Trophoblast cell (in vitro differentiated cells and primary cell): ENCODE measurements at regions not wholly inside any gene's neighbourhood (a gene's known extent, or its start where the extent isn't known, plus 50 kb on each side); places are given as distances from the start of the nearest gene placed in this dataset.

Experiments used
- DNase-seq, 2 donors: peaks; one replicate each; pipeline ENCODE4 v3.0.0-alpha.2; 2016
- H2AFZ ChIP-seq: 2 replicates; pipeline ENCODE4 v1.6.1; 2013; ENCODE audit warnings: low read length, moderate library complexity, mild to moderate bottlenecking; ENCODE audit not compliant: insufficient read depth, poor library complexity
- H2AK5ac ChIP-seq: 2 replicates; pipeline ENCODE4 v1.6.1; 2013; ENCODE audit warnings: mild to moderate bottlenecking, low read length
- H2BK120ac ChIP-seq: 2 replicates; pipeline ENCODE4 v1.6.1; 2013; ENCODE audit warnings: low read length, mild to moderate bottlenecking, moderate library complexity; ENCODE audit not compliant: insufficient read depth, poor library complexity
- H2BK12ac ChIP-seq: 2 replicates; pipeline ENCODE4 v1.6.1; 2013; ENCODE audit warnings: mild to moderate bottlenecking, low read length, moderate library complexity
- H2BK5ac ChIP-seq: 2 replicates; pipeline ENCODE4 v1.6.1; 2013; ENCODE audit warnings: low read length, low read depth, moderate library complexity, mild to moderate bottlenecking; ENCODE audit not compliant: poor library complexity
- H3K14ac ChIP-seq: 2 replicates; pipeline ENCODE4 v1.6.1; 2013; ENCODE audit warnings: mild to moderate bottlenecking, low read length
- H3K18ac ChIP-seq: 2 replicates; pipeline ENCODE4 v1.6.1; 2013; ENCODE audit warnings: mild to moderate bottlenecking, low read length
- H3K23ac ChIP-seq: 2 replicates; pipeline ENCODE4 v1.6.1; 2013; ENCODE audit warnings: low read length
- H3K27ac ChIP-seq: 2 replicates; pipeline ENCODE4 v1.5.1; 2013; ENCODE audit warnings: low read depth, mild to moderate bottlenecking, inconsistent platforms, low read length, moderate library complexity
- H3K27me3 ChIP-seq: 2 replicates; pipeline ENCODE4 v1.6.1; 2013; ENCODE audit warnings: inconsistent platforms, mild to moderate bottlenecking, low read length, moderate library complexity; ENCODE audit not compliant: insufficient read depth
- H3K36me3 ChIP-seq, 2 experiments: 1 replicate in 1 of 2; 2 replicates in 1 of 2; pipeline ENCODE4 v1.6.1; 2013; ENCODE audit warnings: low read length in 2 of 2, mild to moderate bottlenecking in 2 of 2, moderate library complexity in 1 of 2; ENCODE audit not compliant: insufficient read depth in 2 of 2, control insufficient read depth in 1 of 2
- H3K4ac ChIP-seq: 2 replicates; pipeline ENCODE4 v1.6.1; 2013; ENCODE audit warnings: low read depth, mild to moderate bottlenecking, low read length, moderate library complexity
- H3K4me1 ChIP-seq, 2 experiments: 1 replicate in 1 of 2; 2 replicates in 1 of 2; pipeline ENCODE4 v1.6.1; 2013; ENCODE audit warnings: low read length in 2 of 2, mild to moderate bottlenecking in 2 of 2, moderate library complexity in 1 of 2; ENCODE audit not compliant: insufficient read depth in 2 of 2, control insufficient read depth in 1 of 2
- H3K4me2 ChIP-seq: 2 replicates; pipeline ENCODE4 v1.6.1; 2013; ENCODE audit warnings: inconsistent platforms, mild to moderate bottlenecking, low read length, moderate library complexity
- H3K4me3 ChIP-seq: 2 replicates; pipeline ENCODE4 v1.5.1; 2013; ENCODE audit warnings: mild to moderate bottlenecking, low read depth, low read length, inconsistent platforms
- H3K79me1 ChIP-seq: one replicate; pipeline ENCODE4 v1.6.1; 2013; ENCODE audit warnings: low read length
- H3K79me2 ChIP-seq: 2 replicates; pipeline ENCODE4 v1.6.1; 2013; ENCODE audit warnings: low read length, mild to moderate bottlenecking; ENCODE audit not compliant: control insufficient read depth, insufficient read depth, poor library complexity
- H3K9ac ChIP-seq: 2 replicates; pipeline ENCODE4 v1.6.1; 2013; ENCODE audit warnings: mild to moderate bottlenecking, low read length
- H3K9me3 ChIP-seq: 2 replicates; pipeline ENCODE4 v1.6.1; 2013; ENCODE audit warnings: low read depth, mild to moderate bottlenecking, control low read depth, inconsistent platforms, low read length; ENCODE audit not compliant: insufficient read depth
- H4K12ac ChIP-seq: 2 replicates; pipeline ENCODE4 v1.6.1; 2013; ENCODE audit warnings: low read depth, mild to moderate bottlenecking, low read length, moderate library complexity
- H4K8ac ChIP-seq: 2 replicates; pipeline ENCODE4 v1.6.1; 2013; ENCODE audit warnings: low read depth, mild to moderate bottlenecking, low read length, moderate library complexity
- H4K91ac ChIP-seq: one replicate; pipeline ENCODE4 v1.6.1; 2013; ENCODE audit warnings: low read depth, mild to moderate bottlenecking, low read length, moderate library complexity
- WGBS: extraction: QIAGEN DNeasy Blood & Tissue Kit; methylation state at CpG from one replicate; pipeline ENCODE4 v1.1.7; 2013; ENCODE audit warnings: missing lambda C conversion rate; ENCODE audit not compliant: insufficient read length, insufficient coverage; ENCODE audit errors: extremely low coverage; 5-methylcytosine and 5-hydroxymethylcytosine counted together

DNA sequence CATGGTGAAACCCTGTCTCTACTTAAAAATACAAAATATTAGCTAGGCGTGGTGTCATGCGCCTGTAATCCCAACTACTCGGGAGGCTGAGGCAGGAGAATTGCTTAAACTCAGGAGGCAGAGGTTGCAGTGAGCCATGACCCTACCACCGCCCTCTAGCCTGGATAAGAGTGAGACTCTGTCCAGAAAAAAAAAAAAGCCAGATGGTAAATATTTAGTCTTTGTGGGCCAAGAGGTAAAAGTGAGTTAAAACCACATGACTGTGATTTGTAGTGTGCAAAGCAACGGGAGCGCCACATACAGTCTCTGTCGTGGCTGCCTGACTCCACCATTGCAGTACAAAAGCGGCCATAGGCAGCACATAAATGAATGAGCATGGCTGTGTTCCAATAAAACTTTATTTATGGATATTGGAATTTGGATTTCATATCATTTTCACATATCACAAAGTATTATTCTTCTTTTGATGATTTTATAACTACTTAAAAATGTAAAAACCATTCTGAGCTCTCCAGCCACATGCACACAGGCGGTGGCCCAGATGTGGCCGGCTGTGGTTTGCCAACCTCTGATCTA lies 51.8 kb upstream of the CASZ1 start:
- Histone ChIP-seq H3K36me3 (no peaks in the 10 kb centered on the region), H3K4me1 (no peaks in the 10 kb centered on the region), H3K79me2 (no peaks in the 10 kb centered on the region), H3K27me3 (no peaks in the 10 kb centered on the region), H3K4me2 (no peak overlapping the region), H4K12ac (no peak overlapping the region), H2BK5ac (no peak overlapping the region), H3K23ac (no peak overlapping the region), H3K18ac (no peak overlapping the region), H3K9me3 (peaks cover 3% of the 10 kb centered on the region), H2BK120ac (no peak overlapping the region), H2AK5ac (no peak overlapping the region), H3K79me1 (no peaks in the 10 kb centered on the region), H3K27ac (no peak overlapping the region), H3K4me3 (no peak overlapping the region), H2BK12ac (no peak overlapping the region), H3K4ac (no peak overlapping the region), H3K9ac (no peak overlapping the region), H4K8ac (no peak overlapping the region), H4K91ac (no peak overlapping the region), H2AFZ (no peak overlapping the region), H3K14ac (no peak overlapping the region)
- no peak for DNase-seq
- no CpG with 5 or more reads among the region's 10 CpGs for WGBS

GRCh38 chr1:10850026-10850425 lies 53.6 kb upstream of the CASZ1 start:
- no peaks in the 10 kb centered on the region for H3K79me1 ChIP-seq
- no peak overlapping the region for H3K4ac ChIP-seq
- H3K9me3 ChIP-seq, result peaks cover 4% of the 10 kb centered on the region
- H3K9ac ChIP-seq, result no peak overlapping the region
- no peak overlapping the region for H4K12ac ChIP-seq
- no peak overlapping the region for H3K18ac ChIP-seq
- no peak overlapping the region for H4K8ac ChIP-seq
- no peak overlapping the region for H3K23ac ChIP-seq
- H4K91ac ChIP-seq, result no peak overlapping the region
- H2AK5ac ChIP-seq, result no peak overlapping the region
- no peak overlapping the region for H3K27ac ChIP-seq
- no peak overlapping the region for H2BK120ac ChIP-seq
- no peaks in the 10 kb centered on the region for H3K79me2 ChIP-seq
- H3K4me3 ChIP-seq, result no peak overlapping the region
- no peak overlapping the region for H3K4me2 ChIP-seq
- no peak for DNase-seq
- H3K14ac ChIP-seq, result no peak overlapping the region
- H3K4me1 ChIP-seq, result no peaks in the 10 kb centered on the region
- no CpG with 5 or more reads among the region's 7 CpGs for WGBS
- no peak overlapping the region for H2BK12ac ChIP-seq
- no peaks in the 10 kb centered on the region for H3K27me3 ChIP-seq
- no peak overlapping the region for H2AFZ ChIP-seq
- H3K36me3 ChIP-seq, result no peaks in the 10 kb centered on the region
- H2BK5ac ChIP-seq, result no peak overlapping the region

GRCh38 chr1:10851024-10852013 lies 54.9 kb upstream of the CASZ1 start:
- no peak overlapping the region for H2AK5ac ChIP-seq
- no peak overlapping the region for H3K9ac ChIP-seq
- H2AFZ ChIP-seq, result no peak overlapping the region
- WGBS, result no CpG with 5 or more reads among the region's 30 CpGs
- no peak overlapping the region for H2BK12ac ChIP-seq
- no peak overlapping the region for H4K8ac ChIP-seq
- no peak for DNase-seq
- H3K79me2 ChIP-seq, result no peaks in the 10 kb centered on the region
- no peak overlapping the region for H4K12ac ChIP-seq
- H3K4me2 ChIP-seq, result no peak overlapping the region
- no peak overlapping the region for H2BK5ac ChIP-seq
- H3K4me1 ChIP-seq, result no peaks in the 10 kb centered on the region
- no peak overlapping the region for H4K91ac ChIP-seq
- no peaks in the 10 kb centered on the region for H3K79me1 ChIP-seq
- H3K9me3 ChIP-seq, result peaks cover 4% of the 10 kb centered on the region
- no peaks in the 10 kb centered on the region for H3K27me3 ChIP-seq
- H3K4ac ChIP-seq, result no peak overlapping the region
- H3K23ac ChIP-seq, result no peak overlapping the region
- no peak overlapping the region for H3K27ac ChIP-seq
- no peak overlapping the region for H3K18ac ChIP-seq
- H2BK120ac ChIP-seq, result no peak overlapping the region
- H3K14ac ChIP-seq, result no peak overlapping the region
- no peak overlapping the region for H3K4me3 ChIP-seq
- no peaks in the 10 kb centered on the region for H3K36me3 ChIP-seq

DNA sequence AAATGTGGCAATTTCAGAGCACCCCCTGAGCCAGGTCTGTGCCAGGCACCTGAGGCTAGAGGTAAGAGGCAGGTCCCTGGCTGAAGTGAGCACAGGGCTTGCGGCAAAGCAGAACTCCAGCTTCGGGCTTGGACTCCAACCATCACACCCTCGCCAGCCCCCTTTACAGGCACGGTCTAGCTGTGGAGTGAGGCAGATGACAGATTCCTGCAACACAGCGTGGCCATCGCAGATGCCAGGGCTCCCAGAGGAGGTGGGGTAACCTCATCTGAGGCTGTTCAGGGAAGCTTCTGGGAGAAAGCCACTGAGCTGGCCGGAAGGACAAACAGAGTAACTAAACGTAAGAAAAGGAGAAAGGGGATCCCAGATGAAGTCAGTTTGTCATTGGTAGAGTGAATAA lies 55.6 kb upstream of the CASZ1 start:
- no peak overlapping the region for H3K4me3 ChIP-seq
- H2BK12ac ChIP-seq, result no peak overlapping the region
- H3K4me1 ChIP-seq, result no peaks in the 10 kb centered on the region
- no peaks in the 10 kb centered on the region for H3K79me1 ChIP-seq
- H3K14ac ChIP-seq, result no peak overlapping the region
- no peak for DNase-seq
- no peak overlapping the region for H2BK5ac ChIP-seq
- H3K36me3 ChIP-seq, result no peaks in the 10 kb centered on the region
- no peak overlapping the region for H3K4me2 ChIP-seq
- no peak overlapping the region for H3K27ac ChIP-seq
- H3K79me2 ChIP-seq, result no peaks in the 10 kb centered on the region
- H2AK5ac ChIP-seq, result no peak overlapping the region
- no peak overlapping the region for H2BK120ac ChIP-seq
- H3K23ac ChIP-seq, result no peak overlapping the region
- peaks cover 4% of the 10 kb centered on the region for H3K9me3 ChIP-seq
- no peak overlapping the region for H4K91ac ChIP-seq
- H3K18ac ChIP-seq, result no peak overlapping the region
- no peak overlapping the region for H4K8ac ChIP-seq
- WGBS, result no CpG with 5 or more reads among the region's 8 CpGs
- no peak overlapping the region for H3K4ac ChIP-seq
- no peak overlapping the region for H4K12ac ChIP-seq
- H3K9ac ChIP-seq, result no peak overlapping the region
- no peak overlapping the region for H2AFZ ChIP-seq
- H3K27me3 ChIP-seq, result no peaks in the 10 kb centered on the region
